Liver (tissue), 8 donors: ENCODE measurements at regions not wholly inside any gene's neighbourhood (a gene's known extent, or its start where the extent isn't known, plus 50 kb on each side); places are given as distances from the start of the nearest gene placed in this dataset.
"Not testable (repeated sequence)": the region's sequence is repeated elsewhere in the genome, so short reads cannot be mapped to it uniquely, and the experiment has no call there.

Experiments
- DNase-seq: peaks from one replicate; pipeline ENCODE4 v3.0.0-alpha.2; 2017; ENCODE audit warnings: low spot score
- H3K27ac ChIP-seq, 2 donors: one replicate each; pipeline ENCODE4 v1.7.0; 2013; ENCODE audit warnings: inconsistent platforms in 2 of 2, low read length in 2 of 2, control low read depth in 1 of 2, low read depth in 1 of 2, mild to moderate bottlenecking in 1 of 2
- H3K27me3 ChIP-seq, 4 donors: one replicate each; pipeline versions ENCODE4 v1.6.1 to v1.7.0; 2013; ENCODE audit warnings: low read length in 3 of 4, inconsistent platforms in 1 of 4, mild to moderate bottlenecking in 1 of 4, moderate library complexity in 1 of 4; ENCODE audit not compliant: control insufficient read depth in 4 of 4, insufficient read depth in 4 of 4
- H3K36me3 ChIP-seq, 4 donors: one replicate each; pipeline versions ENCODE4 v1.6.1 to v1.7.0; 2013; ENCODE audit warnings: low read length in 3 of 4, mild to moderate bottlenecking in 3 of 4, low read depth in 1 of 4, moderate library complexity in 1 of 4; ENCODE audit not compliant: control insufficient read depth in 4 of 4, insufficient read depth in 3 of 4
- H3K4me1 ChIP-seq, 4 donors: one replicate each; pipeline versions ENCODE4 v1.6.1 to v1.7.0; 2013; ENCODE audit warnings: low read length in 3 of 4, mild to moderate bottlenecking in 3 of 4, moderate library complexity in 1 of 4; ENCODE audit not compliant: control insufficient read depth in 4 of 4, insufficient read depth in 4 of 4
- H3K4me3 ChIP-seq, 3 donors: one replicate each; pipeline versions ENCODE4 v1.6.1 to v1.7.0; 2013; ENCODE audit warnings: low read length in 3 of 3, control low read depth in 1 of 3, low read depth in 1 of 3, mild to moderate bottlenecking in 1 of 3
- H3K9ac ChIP-seq, 2 donors: one replicate each; pipeline ENCODE4 v1.7.0; 2013; ENCODE audit warnings: low read length in 2 of 2, mild to moderate bottlenecking in 2 of 2, moderate library complexity in 2 of 2, control low read depth in 1 of 2, low read depth in 1 of 2
- H3K9me3 ChIP-seq, 4 donors: one replicate each; pipeline versions ENCODE4 v1.6.1 to v1.7.0; 2013; ENCODE audit warnings: low read length in 3 of 4; ENCODE audit not compliant: control insufficient read depth in 4 of 4
- ATF3 ChIP-seq: IDR thresholded peaks from 2 replicates; pipeline ENCODE4 v1.6.1; 2016; ENCODE audit warnings: antibody characterized with exemption
- CTCF ChIP-seq: fragments of 150-350 bp; IDR thresholded peaks from 2 replicates; pipeline ENCODE4 v1.5.1; 2017; ENCODE audit warnings: improper control_type of control experiment, low read depth, low read length; ENCODE audit not compliant: missing input control
- EGR1 ChIP-seq, 2 donors: IDR thresholded peaks; 2 replicates each; pipeline ENCODE4 v1.6.1; 2016 to 2018; ENCODE audit warnings: antibody characterized with exemption in 2 of 2, low read depth in 2 of 2
- FOXA1 ChIP-seq: IDR thresholded peaks from 2 replicates; pipeline ENCODE4 v1.6.1; 2016; ENCODE audit warnings: antibody characterized with exemption
- FOXA2 ChIP-seq: IDR thresholded peaks from 2 replicates; pipeline ENCODE4 v1.6.1; 2016; ENCODE audit warnings: antibody characterized with exemption
- GABPA ChIP-seq, 2 donors: IDR thresholded peaks in 1 of 2; conservative IDR thresholded peaks in 1 of 2; 2 replicates each; pipeline ENCODE4 v1.6.1; 2016; ENCODE audit warnings: antibody characterized with exemption in 2 of 2, mild to moderate bottlenecking in 1 of 2, moderate library complexity in 1 of 2
- HNF4A ChIP-seq, 2 donors: conservative IDR thresholded peaks; 2 replicates each; pipeline ENCODE4 v1.6.1; 2016; ENCODE audit warnings: antibody characterized with exemption in 2 of 2, mild to moderate bottlenecking in 2 of 2
- JUND ChIP-seq, 2 donors: IDR thresholded peaks; 2 replicates each; pipeline ENCODE4 v1.6.1; 2016; ENCODE audit warnings: antibody characterized with exemption in 2 of 2
- MAX ChIP-seq: IDR thresholded peaks from 2 replicates; pipeline ENCODE4 v1.6.1; 2016; ENCODE audit warnings: antibody characterized with exemption
- NR2F2 ChIP-seq: IDR thresholded peaks from 2 replicates; pipeline ENCODE4 v1.6.1; 2016; ENCODE audit warnings: antibody characterized with exemption
- REST ChIP-seq: IDR thresholded peaks from 2 replicates; pipeline ENCODE4 v1.6.1; 2016; ENCODE audit warnings: antibody characterized with exemption, mild to moderate bottlenecking
- RXRA ChIP-seq, 2 donors: IDR thresholded peaks; 2 replicates each; pipeline ENCODE4 v1.6.1; 2017 to 2018; ENCODE audit warnings: antibody characterized with exemption in 2 of 2, mild to moderate bottlenecking in 1 of 2
- SP1 ChIP-seq: IDR thresholded peaks from 2 replicates; pipeline ENCODE4 v1.6.1; 2018; ENCODE audit warnings: antibody characterized with exemption, mild to moderate bottlenecking
- TAF1 ChIP-seq: conservative IDR thresholded peaks from 2 replicates; pipeline ENCODE4 v1.6.1; 2016; ENCODE audit warnings: antibody characterized with exemption, mild to moderate bottlenecking
- YY1 ChIP-seq: IDR thresholded peaks from 2 replicates; pipeline ENCODE4 v1.6.1; 2016; ENCODE audit warnings: antibody characterized with exemption, mild to moderate bottlenecking
- ZBTB33 ChIP-seq: IDR thresholded peaks from 2 replicates; pipeline ENCODE4 v1.6.1; 2016; ENCODE audit warnings: antibody characterized with exemption
- WGBS: extraction: QIAGEN DNeasy Blood & Tissue Kit; methylation state at CpG from one replicate; pipeline ENCODE4 v1.1.7; 2013; 5-methylcytosine and 5-hydroxymethylcytosine counted together
- donor health status: healthy.
- donor health status: healthy.
- donor health status: healthy.
- donor health status: healthy.
- donor health status: healthy.

- Histone ChIP-seq H3K36me3 (no peaks in the 10 kb centered on the region), H3K9ac (no peak overlapping the region), H3K4me1 (no peaks in the 10 kb centered on the region), H3K27ac (no peak overlapping the region), H3K9me3 (no peaks in the 10 kb centered on the region), H3K4me3 (no peak overlapping the region), H3K27me3 (no peaks in the 10 kb centered on the region)
- DNase-seq: no peak
- no peak for TF ChIP-seq HNF4A (conservative IDR thresholded peaks at IDR 0.05)
These were observed 485.5 kb downstream of the CD109 start for GRCh38 chr6:74181471-74181870.

- Histone ChIP-seq H3K27ac (no peak overlapping the region), H3K4me1 (no peaks in the 10 kb centered on the region), H3K9me3 (no peaks in the 10 kb centered on the region), H3K4me3 (no peak overlapping the region), H3K9ac (no peak overlapping the region), H3K36me3 (no peaks in the 10 kb centered on the region), H3K27me3 (no peaks in the 10 kb centered on the region)
- WGBS: 73% methylated on average over 4 of the region's 4 CpGs
- TF ChIP-seq EGR1 (IDR thresholded peaks at IDR 0.05; ENCODE audit: low read depth in 2 of 2): no peak
- TF ChIP-seq FOXA2: no peak
- no peak for TF ChIP-seq FOXA1
- TF ChIP-seq NR2F2: no peak
- TF ChIP-seq REST: no peak
- no peak for TF ChIP-seq ATF3
- no peak for TF ChIP-seq SP1
- no peak for TF ChIP-seq CTCF
- TF ChIP-seq GABPA (IDR thresholded peaks at IDR 0.05 in 1 of 2, conservative IDR thresholded peaks at IDR 0.05 in 1 of 2): no peak
- TF ChIP-seq RXRA (IDR thresholded peaks at IDR 0.05): no peak
- no peak for TF ChIP-seq TAF1
- no peak for TF ChIP-seq MAX
- TF ChIP-seq ZBTB33: no peak
- TF ChIP-seq JUND (IDR thresholded peaks at IDR 0.05): no peak
- no peak for TF ChIP-seq YY1
- no peak for DNase-seq
These were observed 481.5 kb downstream of the CD109 start for GRCh38 chr6:74177506-74177905.

GRCh38 chr6:74170550-74170949 lies 474.5 kb downstream of the CD109 start:
- H3K4me1 ChIP-seq, H3K9me3 ChIP-seq, H3K27me3 ChIP-seq, DNase-seq, H3K36me3 ChIP-seq, H3K9ac ChIP-seq, H3K27ac ChIP-seq, H3K4me3 ChIP-seq: not testable (repeated sequence)
- WGBS: 92% methylated on average over 2 of the region's 2 CpGs
